ENCODE measurements at regions not wholly inside any gene's neighbourhood (a gene's known extent, or its start where the extent isn't known, plus 50 kb on each side); places are given as distances from the start of the nearest gene placed in this dataset.

DNA sequence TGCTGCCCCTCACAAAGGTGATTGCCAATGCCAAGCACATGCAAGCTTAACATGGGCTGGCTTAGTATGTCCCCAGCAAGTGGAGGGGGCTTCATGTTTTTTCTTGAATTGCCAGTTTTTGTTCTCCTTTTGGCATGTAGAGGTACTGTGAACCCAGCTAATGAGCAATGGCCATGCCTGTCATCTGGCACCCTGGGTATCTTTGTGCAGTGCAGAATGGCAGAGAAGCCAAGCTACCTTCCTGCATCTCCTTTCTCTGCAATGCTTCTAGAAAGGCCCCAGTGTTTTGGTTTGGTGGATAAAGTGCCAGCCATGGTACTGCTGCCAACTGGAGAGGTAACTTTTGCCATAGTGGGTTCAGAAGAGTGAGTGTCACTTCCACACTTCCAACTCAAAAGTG lies 576.9 kb downstream of the CMPK2 start:
- no peak overlapping the region for H3K4me2 ChIP-seq
- no peaks in the 10 kb centered on the region for H3K9me3 ChIP-seq (ENCODE audit: insufficient read depth, low read depth)
- H3K4me3 ChIP-seq: no peak overlapping the region
- H3K4me1 ChIP-seq (replicated peaks; ENCODE audit: insufficient read depth): no peaks in the 10 kb centered on the region
- H3K27ac ChIP-seq: no peak overlapping the region
- no peak for DNase-seq
- ChIA-PET POLR2A (ENCODE audit: unreplicated experiment) (no interaction called here), CTCF (no interaction called here)
- intact Hi-C loops (cut with micrococcal nuclease; ENCODE audit: unreplicated experiment): no loop called here
- H3K9me2 ChIP-seq (ENCODE audit: insufficient read depth): no peaks in the 10 kb centered on the region
- H3K79me2 ChIP-seq (ENCODE audit: low read depth): no peaks in the 10 kb centered on the region
- no peak overlapping the region for H2AFZ ChIP-seq
- H4K20me1 ChIP-seq (ENCODE audit: insufficient read depth): no peaks in the 10 kb centered on the region
- no peaks in the 10 kb centered on the region for H3K36me3 ChIP-seq (ENCODE audit: low read depth)
- no peak for TF ChIP-seq EZH2 (IDR thresholded peaks at IDR 0.05; ENCODE audit: low read depth)
- TF ChIP-seq CTCF (conservative IDR thresholded peaks at IDR 0.05): no peak
- no peaks in the 10 kb centered on the region for H3K27me3 ChIP-seq (ENCODE audit: insufficient read depth, low read depth)
- no TSS peak for BruUV-seq (replicated peaks)
- H3F3A ChIP-seq (ENCODE audit: insufficient read depth, low read depth): no peaks in the 10 kb centered on the region

DNA sequence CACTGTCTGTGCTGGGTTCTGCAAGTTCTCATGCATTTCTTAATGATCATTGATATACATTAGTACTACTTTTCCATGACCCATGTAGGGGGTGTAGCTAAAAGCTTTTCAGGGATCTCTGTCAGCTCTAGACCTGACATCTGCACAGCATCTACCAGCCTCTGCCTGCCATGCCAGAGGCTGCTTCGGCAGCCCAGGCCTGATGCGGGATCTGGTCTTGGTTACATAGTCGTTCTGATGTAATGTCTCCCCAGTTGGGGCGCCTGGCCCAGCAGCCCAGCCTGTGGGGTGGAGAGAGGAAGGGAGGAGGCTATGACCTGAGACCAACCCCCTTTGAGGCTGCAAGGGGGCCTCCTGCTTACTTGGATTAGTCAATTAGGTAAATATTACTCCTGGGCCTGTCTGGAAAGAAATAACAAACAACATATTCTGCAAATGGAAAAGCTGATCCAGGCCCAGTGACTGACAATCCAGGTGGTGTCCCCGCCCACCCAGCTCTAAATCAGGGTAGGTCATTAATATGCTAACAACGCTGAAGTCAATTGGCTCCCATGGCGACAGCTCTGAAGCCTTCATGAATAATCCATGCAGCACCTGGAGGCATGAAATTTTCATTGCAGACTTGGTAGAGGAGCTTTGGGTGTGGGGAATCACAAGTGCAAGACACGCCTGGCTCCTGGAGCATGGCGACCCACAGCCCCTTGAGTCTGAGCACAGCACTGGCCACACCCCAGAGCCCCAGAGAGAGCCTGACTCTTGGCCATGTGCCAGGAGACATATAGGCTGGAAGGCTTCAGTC lies 575.3 kb downstream of the CMPK2 start:
- CTCF ChIA-PET: no interaction called here
- intact Hi-C loops (cut with micrococcal nuclease; ENCODE audit: unreplicated experiment): no loop called here
- DNase-seq: no peak

GRCh38 chr2:6294791-6295190 lies 570.9 kb downstream of the CMPK2 start:
- peaks cover 3% of the 10 kb centered on the region; the same call in 1 of the 2 replicates for H4K20me1 ChIP-seq (ENCODE audit: insufficient read depth)
- DNase-seq: no peak
- intact Hi-C loops (cut with micrococcal nuclease; ENCODE audit: unreplicated experiment): no loop called here
- H3K27me3 ChIP-seq (ENCODE audit: insufficient read depth, low read depth): peaks cover 6% of the 10 kb centered on the region; the same call in 1 of the 2 replicates
- TF ChIP-seq CTCF (conservative IDR thresholded peaks at IDR 0.05) (no peak), EZH2 (IDR thresholded peaks at IDR 0.05; ENCODE audit: low read depth) (no peak)
- H3K4me3 ChIP-seq: no peak overlapping the region
- no peak overlapping the region for H3K4me2 ChIP-seq
- no peaks in the 10 kb centered on the region for H3K9me3 ChIP-seq (ENCODE audit: insufficient read depth, low read depth)
- H3K79me2 ChIP-seq (ENCODE audit: low read depth): no peaks in the 10 kb centered on the region
- no peaks in the 10 kb centered on the region for H3K4me1 ChIP-seq (replicated peaks; ENCODE audit: insufficient read depth)
- no peaks in the 10 kb centered on the region for H3K9me2 ChIP-seq (ENCODE audit: insufficient read depth)
- H3K27ac ChIP-seq: no peak overlapping the region
- no peaks in the 10 kb centered on the region for H3F3A ChIP-seq (ENCODE audit: insufficient read depth, low read depth)
- POLR2A ChIA-PET (ENCODE audit: unreplicated experiment): no interaction called here
- CTCF ChIA-PET: no interaction called here
- H2AFZ ChIP-seq: no peak overlapping the region
- H3K36me3 ChIP-seq (ENCODE audit: low read depth): no peaks in the 10 kb centered on the region
- BruUV-seq (replicated peaks): no TSS peak

More for the DNA sequence above, 575.3 kb downstream of the CMPK2 start:
- H3K27me3 ChIP-seq (ENCODE audit: insufficient read depth, low read depth): no peaks in the 10 kb centered on the region
- BruUV-seq (replicated peaks): no TSS peak
- no peak overlapping the region for H3K27ac ChIP-seq
- no peaks in the 10 kb centered on the region for H3F3A ChIP-seq (ENCODE audit: insufficient read depth, low read depth)
- H2AFZ ChIP-seq: no peak overlapping the region
- H3K79me2 ChIP-seq (ENCODE audit: low read depth): no peaks in the 10 kb centered on the region
- no peak overlapping the region for H3K4me3 ChIP-seq
- POLR2A ChIA-PET (ENCODE audit: unreplicated experiment): no interaction called here
- TF ChIP-seq EZH2 (IDR thresholded peaks at IDR 0.05; ENCODE audit: low read depth): no peak
- TF ChIP-seq CTCF (conservative IDR thresholded peaks at IDR 0.05): no peak
- H3K36me3 ChIP-seq (ENCODE audit: low read depth): no peaks in the 10 kb centered on the region
- H3K9me2 ChIP-seq (ENCODE audit: insufficient read depth): no peaks in the 10 kb centered on the region
- no peaks in the 10 kb centered on the region for H3K9me3 ChIP-seq (ENCODE audit: insufficient read depth, low read depth)
- H3K4me1 ChIP-seq (replicated peaks; ENCODE audit: insufficient read depth): no peaks in the 10 kb centered on the region
- H3K4me2 ChIP-seq: no peak overlapping the region
- no peaks in the 10 kb centered on the region for H4K20me1 ChIP-seq (ENCODE audit: insufficient read depth)

Data from PC-9 (cell line).